Panc1 (cell line): ENCODE measurements at regions not wholly inside any gene's neighbourhood (a gene's known extent, or its start where the extent isn't known, plus 50 kb on each side); places are given as distances from the start of the nearest gene placed in this dataset.

ENCODE experiments used
- ATAC-seq: fragments of 200-7000 bp; cut with Tn5 transposase; 2 replicates; pipeline ENCODE4 v1.9.1; 2020; ENCODE audit warnings: mild to moderate bottlenecking, moderate library complexity
- BruUV-seq: library from RNA; stranded (reverse); fragments of 400-500 nt; replicated peaks from 2 replicates; lab custom pipeline; 2021; lab: Mats Ljungman, UMichigan
- CTCF ChIA-PET: fragments of 300-600 bp; sonication (Branson Sonifier 250); formaldehyde crosslinking; loops from one replicate; lab custom pipeline; 2022; ENCODE audit warnings: antibody characterized with exemption; lab: Charles Lee
- POLR2A ChIA-PET: fragments of 300-600 bp; sonication (Branson Sonifier 250); formaldehyde crosslinking; loops from one replicate; lab custom pipeline; 2022; ENCODE audit warnings: antibody characterized with exemption; lab: Charles Lee
- DNase-seq: peaks from one replicate; pipeline ENCODE4 v3.0.0-alpha.2; 2010; ENCODE audit warnings: low read depth, low spot score
- H3K27ac ChIP-seq: 2 replicates; pipeline ENCODE4 v1.5.1; 2011; ENCODE audit warnings: mild to moderate bottlenecking, low read length, inconsistent platforms
- H3K27me3 ChIP-seq: fragments of 200-500 bp; sonication (Bioruptor generic); 2 replicates; pipeline ENCODE4 v1.6.0; 2014; ENCODE audit warnings: low read length, inconsistent platforms; ENCODE audit not compliant: control insufficient read depth, insufficient read depth
- H3K36me3 ChIP-seq: fragments of 200-500 bp; sonication (Bioruptor generic); 2 replicates; pipeline ENCODE4 v1.5.1; 2014; ENCODE audit warnings: inconsistent platforms, mild to moderate bottlenecking, low read length, moderate library complexity; ENCODE audit not compliant: control insufficient read depth, insufficient read depth
- H3K4me1 ChIP-seq: 2 replicates; pipeline ENCODE4 v1.5.1; 2011; ENCODE audit warnings: inconsistent platforms, mild to moderate bottlenecking, low read length, moderate library complexity; ENCODE audit not compliant: control insufficient read depth, insufficient read depth
- H3K4me3 ChIP-seq, 2 experiments: 2 replicates each; pipeline ENCODE4 v1.5.1; 2011 to 2012; ENCODE audit warnings: low read depth in 2 of 2, low read length in 2 of 2, mild to moderate bottlenecking in 2 of 2, inconsistent platforms in 1 of 2, moderate library complexity in 1 of 2
- H3K9me3 ChIP-seq: fragments of 200-500 bp; sonication (Bioruptor generic); 2 replicates; pipeline ENCODE4 v1.5.1; 2014; ENCODE audit warnings: low read depth, mild to moderate bottlenecking, inconsistent platforms, low read length, moderate library complexity; ENCODE audit not compliant: control insufficient read depth, insufficient read depth
- CTCF ChIP-seq: fragments of 450-650 bp; IDR thresholded peaks from 2 replicates; pipeline ENCODE4 v1.5.1; 2017; ENCODE audit warnings: mild to moderate bottlenecking
- POLR2AphosphoS5 ChIP-seq: IDR thresholded peaks from 2 replicates; pipeline ENCODE4 v1.6.1; 2012; ENCODE audit warnings: mild to moderate bottlenecking, low read depth, low read length, moderate library complexity
- REST ChIP-seq, 2 experiments: IDR thresholded peaks; 2 replicates each; pipeline ENCODE4 v1.6.1; 2011 to 2012; ENCODE audit warnings: low read depth in 2 of 2, control low read depth in 1 of 2, low read length in 1 of 2, mild to moderate bottlenecking in 1 of 2, moderate library complexity in 1 of 2; ENCODE audit not compliant: insufficient read depth in 1 of 2
- SIN3A ChIP-seq: IDR thresholded peaks from 2 replicates; pipeline ENCODE4 v1.6.1; 2012; ENCODE audit warnings: low read depth, mild to moderate bottlenecking, low read length, moderate library complexity, borderline replicate concordance; ENCODE audit not compliant: insufficient read depth
- TCF7L2 ChIP-seq: IDR thresholded peaks from 2 replicates; pipeline ENCODE4 v1.6.1; 2011; ENCODE audit warnings: mild to moderate bottlenecking, low read depth, low read length, inconsistent platforms
- in situ Hi-C: cut with HindIII; loops from 2 replicates; pipeline ENCODE4 v1.10.0; 2016; ENCODE audit warnings: low sequenced_read_pairs, low pct_unique_long_range_greater_than_20kb
- intact Hi-C: fragments of 100-400 bp; cut with micrococcal nuclease; formaldehyde crosslinking; loops from one replicate; pipeline ENCODE4 v1.10.0; 2022; ENCODE audit not compliant: unreplicated experiment

GRCh38 chrX:131923614-131924250 lies 99.4 kb upstream of the STK26 start:
- TF ChIP-seq SIN3A (no peak), POLR2AphosphoS5 (no peak), CTCF (no peak), REST (IDR thresholded peaks at IDR 0.05; ENCODE audit: insufficient read depth in 1 of 2, low read depth in 2 of 2, low read length in 1 of 2) (no peak), TCF7L2 (no peak)
- BruUV-seq: no TSS peak
- POLR2A ChIA-PET: no interaction called here
- in situ Hi-C loops (no loop called here), intact Hi-C loops (no loop called here)
- no peaks in the 10 kb centered on the region for H3K36me3 ChIP-seq
- no peak overlapping the region for H3K27ac ChIP-seq
- H3K4me1 ChIP-seq: no peaks in the 10 kb centered on the region
- H3K27me3 ChIP-seq: no peaks in the 10 kb centered on the region; the same call in 1 of the 2 replicates
- DNase-seq (no peak), ATAC-seq (no peak)
- CTCF ChIA-PET: no interaction called here
- no peaks in the 10 kb centered on the region for H3K9me3 ChIP-seq
- no peak overlapping the region for H3K4me3 ChIP-seq

GRCh38 chrX:131938749-131939148 lies 84.4 kb upstream of the STK26 start:
- in situ Hi-C loops: no loop called here
- DNase-seq (no peak), ATAC-seq (no peak)
- H3K9me3 ChIP-seq: no peaks in the 10 kb centered on the region
- H3K4me1 ChIP-seq: no peaks in the 10 kb centered on the region
- no peak overlapping the region for H3K4me3 ChIP-seq
- no peak for TF ChIP-seq REST (IDR thresholded peaks at IDR 0.05; ENCODE audit: insufficient read depth in 1 of 2, low read depth in 2 of 2, low read length in 1 of 2)
- no peak for TF ChIP-seq TCF7L2
- no peak for TF ChIP-seq SIN3A
- TF ChIP-seq POLR2AphosphoS5: no peak
- no peaks in the 10 kb centered on the region for H3K36me3 ChIP-seq
- ChIA-PET CTCF (no interaction called here), POLR2A (no interaction called here)
- BruUV-seq: no TSS peak
- H3K27ac ChIP-seq: no peak overlapping the region
- 0 out of 2 replicates have a peak, but pooled peaks cover 2% of the 10 kb centered on the region for H3K27me3 ChIP-seq
- intact Hi-C loops: no loop called here
